ENCODE measurements at regions not wholly inside any gene's neighbourhood (a gene's known extent, or its start where the extent isn't known, plus 50 kb on each side); places are given as distances from the start of the nearest gene placed in this dataset.

DNA sequence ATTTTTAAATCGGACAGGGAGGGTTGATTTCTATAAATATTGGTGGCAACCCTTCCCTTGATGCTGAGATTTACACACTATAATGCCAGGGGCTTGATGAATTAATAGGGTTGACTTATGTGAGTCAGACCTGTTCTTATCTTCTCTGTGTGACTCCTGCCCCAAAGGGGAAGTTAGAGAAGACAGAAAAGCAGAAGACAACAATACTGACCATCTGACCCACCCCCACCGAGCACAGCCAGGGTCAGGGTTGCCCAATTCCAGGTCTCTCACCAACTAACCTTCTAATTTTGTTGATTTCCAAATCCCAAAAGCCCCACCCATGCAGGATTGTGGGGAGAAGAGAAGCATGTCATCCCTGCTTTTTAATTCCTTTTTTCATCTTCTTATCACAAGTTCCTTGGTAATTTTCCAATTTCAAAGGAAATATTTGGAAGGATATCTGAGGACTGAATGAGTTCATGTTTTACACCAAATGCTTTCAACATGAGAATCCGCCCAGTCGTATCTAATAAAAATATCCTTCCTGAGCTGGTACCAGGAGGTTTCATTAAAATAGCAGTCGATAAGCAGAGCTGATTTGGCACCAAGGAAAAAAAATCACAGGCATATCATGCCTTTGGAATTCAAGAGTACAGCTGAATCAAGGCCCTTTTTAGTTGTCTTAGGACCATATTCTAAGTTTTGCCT lies 603.4 kb upstream of the CDH11 start:
- H3K4me3 ChIP-seq: no peak overlapping the region
- no peaks in the 10 kb centered on the region for H3K4me1 ChIP-seq (ENCODE audit: low read depth)
- no peaks in the 10 kb centered on the region for H3K9me3 ChIP-seq
- ATAC-seq (no peak), DNase-seq (no peak)
- TF ChIP-seq, protein P1, sequence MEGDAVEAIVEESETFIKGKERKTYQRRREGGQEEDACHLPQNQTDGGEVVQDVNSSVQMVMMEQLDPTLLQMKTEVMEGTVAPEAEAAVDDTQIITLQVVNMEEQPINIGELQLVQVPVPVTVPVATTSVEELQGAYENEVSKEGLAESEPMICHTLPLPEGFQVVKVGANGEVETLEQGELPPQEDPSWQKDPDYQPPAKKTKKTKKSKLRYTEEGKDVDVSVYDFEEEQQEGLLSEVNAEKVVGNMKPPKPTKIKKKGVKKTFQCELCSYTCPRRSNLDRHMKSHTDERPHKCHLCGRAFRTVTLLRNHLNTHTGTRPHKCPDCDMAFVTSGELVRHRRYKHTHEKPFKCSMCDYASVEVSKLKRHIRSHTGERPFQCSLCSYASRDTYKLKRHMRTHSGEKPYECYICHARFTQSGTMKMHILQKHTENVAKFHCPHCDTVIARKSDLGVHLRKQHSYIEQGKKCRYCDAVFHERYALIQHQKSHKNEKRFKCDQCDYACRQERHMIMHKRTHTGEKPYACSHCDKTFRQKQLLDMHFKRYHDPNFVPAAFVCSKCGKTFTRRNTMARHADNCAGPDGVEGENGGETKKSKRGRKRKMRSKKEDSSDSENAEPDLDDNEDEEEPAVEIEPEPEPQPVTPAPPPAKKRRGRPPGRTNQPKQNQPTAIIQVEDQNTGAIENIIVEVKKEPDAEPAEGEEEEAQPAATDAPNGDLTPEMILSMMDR (IDR thresholded peaks at IDR 0.05): no peak
- no peaks in the 10 kb centered on the region for H3K36me3 ChIP-seq (ENCODE audit: low read depth)
- intact Hi-C loops (cut with DNase I, micrococcal nuclease): no loop called here

DNA sequence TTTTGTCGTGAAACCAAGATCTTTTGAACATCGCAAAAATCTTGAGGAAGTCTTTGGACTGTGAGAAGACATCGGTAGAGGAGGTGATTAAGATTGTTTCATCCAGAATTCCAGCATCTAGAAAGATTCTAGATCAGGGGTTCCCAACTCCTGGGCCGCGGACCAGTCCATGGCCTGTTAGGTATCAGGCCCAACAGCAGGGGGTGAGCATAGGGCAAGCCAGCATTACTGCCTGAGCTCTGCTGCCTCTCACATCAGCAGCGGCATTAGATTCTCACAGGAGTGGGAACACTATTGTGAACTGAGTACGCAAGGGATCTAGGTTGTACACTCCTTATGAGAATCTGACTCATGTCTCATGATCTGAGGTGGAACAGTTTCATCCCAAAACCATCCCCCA lies 600.6 kb upstream of the CDH11 start:
- ATAC-seq: no peak
- TF ChIP-seq, protein P1 (IDR thresholded peaks at IDR 0.05): no peak

DNA sequence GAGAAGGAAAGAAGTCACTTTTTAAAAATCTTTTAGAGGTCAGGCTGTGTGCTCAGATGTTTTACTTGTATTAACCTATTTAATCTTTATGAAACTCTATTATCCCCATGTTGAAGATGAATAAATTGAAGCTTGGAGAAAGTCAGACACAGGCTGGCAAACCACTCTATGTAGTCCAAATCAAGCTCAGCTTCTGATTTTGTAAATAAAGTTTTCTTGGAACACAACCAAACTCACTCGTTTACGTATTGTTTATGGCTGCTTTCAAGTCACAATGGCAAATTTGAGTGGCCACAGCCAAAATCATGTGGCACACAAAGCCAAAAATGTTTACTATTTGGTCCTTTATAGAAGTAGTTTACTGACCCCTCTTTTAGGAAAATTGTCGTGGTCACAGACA lies 596.0 kb upstream of the CDH11 start:
- Histone ChIP-seq H3K9me3 (no peaks in the 10 kb centered on the region), H3K4me3 (no peak overlapping the region), H3K4me1 (ENCODE audit: low read depth) (no peaks in the 10 kb centered on the region), H3K36me3 (ENCODE audit: low read depth) (no peaks in the 10 kb centered on the region)
- intact Hi-C loops (cut with DNase I, micrococcal nuclease): no loop called here
- TF ChIP-seq, protein P1 (IDR thresholded peaks at IDR 0.05): no peak
- no peak for ATAC-seq
- DNase-seq: no peak

More for the DNA sequence above, 600.6 kb upstream of the CDH11 start:
- Histone ChIP-seq H3K4me1 (ENCODE audit: low read depth) (no peaks in the 10 kb centered on the region), H3K4me3 (no peak overlapping the region), H3K36me3 (ENCODE audit: low read depth) (no peaks in the 10 kb centered on the region), H3K9me3 (no peaks in the 10 kb centered on the region)
- intact Hi-C loops (cut with DNase I, micrococcal nuclease): no loop called here
- DNase-seq: no peak

DNA sequence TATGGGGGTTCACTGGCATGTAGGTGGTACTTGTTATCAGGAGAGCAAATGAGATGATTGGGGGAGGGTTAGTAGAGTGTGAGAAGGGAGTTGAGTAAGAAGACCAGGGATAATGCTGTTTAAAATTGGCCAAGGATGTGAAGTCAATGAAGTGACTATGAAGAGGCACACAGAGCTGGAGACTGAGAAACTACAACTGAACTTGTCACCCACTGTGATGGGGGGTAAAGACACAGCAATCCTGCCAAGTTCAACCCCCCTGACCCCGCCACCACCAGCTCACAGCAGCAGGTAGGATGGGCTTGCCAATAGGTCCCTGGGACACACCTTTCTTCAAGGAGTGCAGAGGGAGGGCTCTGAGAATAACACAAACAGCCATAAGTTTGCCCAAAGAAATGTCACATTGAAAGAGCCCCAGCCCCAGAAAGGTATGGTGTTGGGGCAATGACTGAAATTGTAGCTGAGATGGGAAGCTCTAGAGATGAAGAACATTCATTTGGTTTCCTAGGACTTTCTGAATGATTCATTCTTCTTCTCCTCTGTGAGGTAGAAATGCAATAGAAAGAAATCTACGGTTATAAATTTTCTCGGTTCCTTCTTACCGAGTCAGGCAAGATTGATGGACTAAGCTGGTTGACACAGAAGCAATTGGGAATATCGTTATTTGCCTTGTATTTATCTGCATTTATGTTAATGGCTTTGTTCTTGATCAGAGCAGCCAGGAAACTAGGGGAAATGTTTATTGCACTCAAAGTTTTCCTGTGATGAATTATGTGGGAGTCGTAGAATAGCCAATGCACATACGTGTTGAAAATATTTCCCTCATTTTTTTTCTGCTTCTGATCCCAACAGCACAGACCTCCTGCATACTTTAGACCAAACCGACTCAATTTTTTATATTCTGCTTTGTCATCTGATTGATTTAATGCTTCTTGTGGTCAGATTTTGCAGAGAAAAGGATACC lies 595.2 kb upstream of the CDH11 start:
- no peak for DNase-seq
- intact Hi-C loops (cut with DNase I, micrococcal nuclease): no loop called here
- TF ChIP-seq, protein P1 (IDR thresholded peaks at IDR 0.05): no peak

DNA sequence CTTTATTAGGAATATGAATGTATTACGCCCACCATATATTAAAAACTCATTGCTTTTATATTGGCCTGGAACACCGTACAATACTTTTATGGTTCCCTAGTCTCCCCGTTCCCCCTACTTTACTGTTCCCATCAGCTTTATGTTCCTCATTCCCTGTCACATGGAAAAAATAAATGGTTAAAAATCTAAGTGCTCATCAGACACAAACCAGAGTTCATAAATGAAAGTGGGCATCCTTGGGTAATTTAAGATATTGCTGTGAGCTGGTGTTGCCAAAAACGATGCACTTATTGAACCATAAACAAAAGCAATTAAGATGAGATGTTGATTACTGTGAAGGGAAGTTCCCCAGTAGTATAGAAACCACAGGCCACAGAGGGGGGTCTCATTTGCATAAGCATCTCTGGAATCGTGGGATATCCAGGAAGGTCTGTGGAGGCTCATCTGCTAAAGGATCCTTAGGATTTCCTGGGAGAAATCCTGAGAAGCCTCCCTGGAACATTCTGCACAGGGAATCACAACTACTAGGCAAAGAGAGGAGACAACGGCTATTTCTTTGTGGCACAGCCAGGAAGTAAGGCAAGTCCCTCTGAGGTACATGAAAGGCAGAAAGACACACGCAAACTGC lies 591.4 kb upstream of the CDH11 start:
- H3K9me3 ChIP-seq: no peaks in the 10 kb centered on the region
- H3K4me3 ChIP-seq: no peak overlapping the region
- intact Hi-C loops (cut with DNase I, micrococcal nuclease): no loop called here
- no peaks in the 10 kb centered on the region for H3K4me1 ChIP-seq (ENCODE audit: low read depth)
- no peak for DNase-seq
- H3K36me3 ChIP-seq (ENCODE audit: low read depth): no peaks in the 10 kb centered on the region
- no peak for ATAC-seq
- TF ChIP-seq, protein P1 (IDR thresholded peaks at IDR 0.05): no peak

More for the DNA sequence above, 595.2 kb upstream of the CDH11 start:
- Histone ChIP-seq H3K4me1 (ENCODE audit: low read depth) (no peaks in the 10 kb centered on the region), H3K36me3 (ENCODE audit: low read depth) (no peaks in the 10 kb centered on the region), H3K9me3 (no peaks in the 10 kb centered on the region), H3K4me3 (no peak overlapping the region)
- ATAC-seq: no peak
